CD4-positive, alpha-beta T cell treated with Interleukin-6 for 4 hours (primary cell): ENCODE measurements at regions not wholly inside any gene's neighbourhood (a gene's known extent, or its start where the extent isn't known, plus 50 kb on each side); places are given as distances from the start of the nearest gene placed in this dataset.

ENCODE experiments used
- DNase-seq: peaks from one replicate; pipeline ENCODE4 v3.0.0-alpha.2; 2020; ENCODE audit warnings: mixed read lengths

- DNase-seq: no peak
Observed at GRCh38 chr4:155616117-155616516, 50.5 kb upstream of the GUCY1A1 start.

GRCh38 chr4:155615081-155615887, 51.4 kb upstream of the GUCY1A1 start:
- DNase-seq: no peak

- no peak for DNase-seq
Observed at GRCh38 chr4:155614111-155614762, 52.4 kb upstream of the GUCY1A1 start.

- no peak for DNase-seq
Observed at GRCh38 chr4:155612074-155612473, 54.6 kb upstream of the GUCY1A1 start.

- DNase-seq: no peak
Observed at GRCh38 chr4:155611501-155611900, 55.1 kb upstream of the GUCY1A1 start.

GRCh38 chr4:155610143-155610542, 56.5 kb upstream of the GUCY1A1 start:
- DNase-seq: no peak

- no peak for DNase-seq
Observed at GRCh38 chr4:155609455-155610059, 57.1 kb upstream of the GUCY1A1 start.

- DNase-seq: no peak
Observed at GRCh38 chr4:155608225-155608885, 58.3 kb upstream of the GUCY1A1 start.

GRCh38 chr4:155607481-155607880, 59.2 kb upstream of the GUCY1A1 start:
- DNase-seq: no peak

- no peak for DNase-seq
Observed at GRCh38 chr4:155604718-155605626, 61.7 kb upstream of the GUCY1A1 start.

GRCh38 chr4:155603360-155603891, 63.2 kb upstream of the GUCY1A1 start:
- no peak for DNase-seq

- no peak for DNase-seq
Observed at GRCh38 chr4:155602351-155603140, 64.1 kb upstream of the GUCY1A1 start.

- DNase-seq: no peak
Observed at GRCh38 chr4:155600244-155600643, 66.4 kb upstream of the GUCY1A1 start.

GRCh38 chr4:155599596-155599995, 67.1 kb upstream of the GUCY1A1 start:
- no peak for DNase-seq

GRCh38 chr4:155599085-155599484, 67.6 kb upstream of the GUCY1A1 start:
- DNase-seq: no peak

- no peak for DNase-seq
Observed at GRCh38 chr4:155597933-155598451, 68.7 kb upstream of the GUCY1A1 start.

- no peak for DNase-seq
Observed at GRCh38 chr4:155597281-155597680, 69.4 kb upstream of the GUCY1A1 start.

GRCh38 chr4:155593793-155594192, 72.9 kb upstream of the GUCY1A1 start:
- no peak for DNase-seq

GRCh38 chr4:155592938-155593297, 73.7 kb upstream of the GUCY1A1 start:
- no peak for DNase-seq

- no peak for DNase-seq
Observed at GRCh38 chr4:155592179-155592937, 74.3 kb upstream of the GUCY1A1 start.
